NB4 (cell line): ENCODE measurements at regions not wholly inside any gene's neighbourhood (a gene's known extent, or its start where the extent isn't known, plus 50 kb on each side); places are given as distances from the start of the nearest gene placed in this dataset.

Source experiments
- MYC ChIP-seq: IDR thresholded peaks from 2 replicates; pipeline ENCODE4 v1.6.1; 2011; ENCODE audit warnings: low read depth, low read length
- POLR2A ChIP-seq: IDR thresholded peaks from 2 replicates; pipeline ENCODE4 v1.6.1; 2011; ENCODE audit warnings: mild to moderate bottlenecking; ENCODE audit not compliant: insufficient read length; ENCODE audit errors: extremely low read depth
- TF ChIP-seq, protein P1 (sequence below): IDR thresholded peaks from one replicate; pipeline ENCODE4 v1.5.1; 2012; ENCODE audit warnings: low read depth, low read length
- TF ChIP-seq, protein P2 (sequence below): IDR thresholded peaks from 2 replicates; pipeline ENCODE4 v1.6.1; 2011; ENCODE audit warnings: low read depth, low read length

DNA sequence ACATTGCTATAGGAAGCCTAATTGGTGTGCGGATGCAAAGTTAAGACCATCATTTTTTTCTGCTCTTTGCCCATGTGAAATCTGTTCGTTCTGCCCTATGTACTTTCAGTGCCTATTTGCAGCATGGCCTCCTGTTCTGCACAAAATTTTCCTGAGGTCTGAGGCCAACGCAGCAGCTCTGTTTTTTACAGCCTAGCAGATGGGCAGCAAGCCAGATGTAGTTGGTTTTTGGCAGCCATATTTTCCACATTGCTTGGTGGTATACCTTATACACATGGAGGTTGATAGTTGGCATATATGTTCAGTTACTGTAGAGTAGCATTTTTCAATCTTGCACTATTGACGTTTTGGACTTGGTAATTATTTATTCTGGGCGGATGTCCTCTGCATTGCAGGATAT is 133.5 kb upstream of the MRPS30 start:
- TF ChIP-seq, protein P1, sequence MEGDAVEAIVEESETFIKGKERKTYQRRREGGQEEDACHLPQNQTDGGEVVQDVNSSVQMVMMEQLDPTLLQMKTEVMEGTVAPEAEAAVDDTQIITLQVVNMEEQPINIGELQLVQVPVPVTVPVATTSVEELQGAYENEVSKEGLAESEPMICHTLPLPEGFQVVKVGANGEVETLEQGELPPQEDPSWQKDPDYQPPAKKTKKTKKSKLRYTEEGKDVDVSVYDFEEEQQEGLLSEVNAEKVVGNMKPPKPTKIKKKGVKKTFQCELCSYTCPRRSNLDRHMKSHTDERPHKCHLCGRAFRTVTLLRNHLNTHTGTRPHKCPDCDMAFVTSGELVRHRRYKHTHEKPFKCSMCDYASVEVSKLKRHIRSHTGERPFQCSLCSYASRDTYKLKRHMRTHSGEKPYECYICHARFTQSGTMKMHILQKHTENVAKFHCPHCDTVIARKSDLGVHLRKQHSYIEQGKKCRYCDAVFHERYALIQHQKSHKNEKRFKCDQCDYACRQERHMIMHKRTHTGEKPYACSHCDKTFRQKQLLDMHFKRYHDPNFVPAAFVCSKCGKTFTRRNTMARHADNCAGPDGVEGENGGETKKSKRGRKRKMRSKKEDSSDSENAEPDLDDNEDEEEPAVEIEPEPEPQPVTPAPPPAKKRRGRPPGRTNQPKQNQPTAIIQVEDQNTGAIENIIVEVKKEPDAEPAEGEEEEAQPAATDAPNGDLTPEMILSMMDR = no peak
- no peak for TF ChIP-seq POLR2A
- TF ChIP-seq, protein P2, sequence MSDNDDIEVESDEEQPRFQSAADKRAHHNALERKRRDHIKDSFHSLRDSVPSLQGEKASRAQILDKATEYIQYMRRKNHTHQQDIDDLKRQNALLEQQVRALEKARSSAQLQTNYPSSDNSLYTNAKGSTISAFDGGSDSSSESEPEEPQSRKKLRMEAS = no peak
- TF ChIP-seq MYC = no peak
